Neural progenitor cell (in vitro differentiated cells): ENCODE measurements at regions not wholly inside any gene's neighbourhood (a gene's known extent, or its start where the extent isn't known, plus 50 kb on each side); places are given as distances from the start of the nearest gene placed in this dataset.

Source experiments
- DNase-seq: peaks from one replicate; pipeline ENCODE4 v3.0.0-alpha.2; 2016; ENCODE audit warnings: low spot score
- H2AFZ ChIP-seq: fragments of 200-600 bp; sonication (generic); replicated peaks from 2 replicates; pipeline ENCODE4 v1.6.1; 2016; ENCODE audit warnings: antibody characterized with exemption
- H3F3A ChIP-seq: fragments of 200-600 bp; sonication (generic); 2 replicates; pipeline ENCODE4 v1.6.1; 2016; ENCODE audit warnings: antibody characterized with exemption, low read depth
- H3K27ac ChIP-seq: fragments of 200-600 bp; sonication (generic); 2 replicates; pipeline ENCODE4 v1.5.1; 2016; ENCODE audit warnings: mild to moderate bottlenecking
- H3K27me3 ChIP-seq: fragments of 200-600 bp; sonication (generic); 2 replicates; pipeline ENCODE4 v1.6.1; 2016; ENCODE audit warnings: mild to moderate bottlenecking, moderate library complexity
- H3K36me3 ChIP-seq: fragments of 200-600 bp; sonication (generic); 2 replicates; pipeline ENCODE4 v1.5.1; 2016
- H3K4me1 ChIP-seq: fragments of 200-600 bp; sonication (generic); 2 replicates; pipeline ENCODE4 v1.6.1; 2016; ENCODE audit warnings: mixed run types
- H3K4me2 ChIP-seq: fragments of 200-600 bp; sonication (generic); 2 replicates; pipeline ENCODE4 v1.6.1; 2016
- H3K4me3 ChIP-seq: fragments of 200-600 bp; sonication (generic); 2 replicates; pipeline ENCODE4 v1.5.1; 2016
- H3K79me2 ChIP-seq: fragments of 200-600 bp; sonication (generic); 2 replicates; pipeline ENCODE4 v1.6.1; 2016; ENCODE audit warnings: low read depth
- H3K9ac ChIP-seq: fragments of 200-600 bp; sonication (generic); 2 replicates; pipeline ENCODE4 v1.6.1; 2016
- H3K9me3 ChIP-seq: fragments of 200-600 bp; sonication (generic); 2 replicates; pipeline ENCODE4 v1.5.1; 2016; ENCODE audit warnings: low read depth
- H4K20me1 ChIP-seq: fragments of 200-600 bp; sonication (generic); 2 replicates; pipeline ENCODE4 v1.6.1; 2016; ENCODE audit warnings: low read depth
- H3K27ac Mint-ChIP-seq: 3 replicates; pipeline ENCODE4 v1.8.0; 2021; ENCODE audit warnings: mixed read lengths
- H3K27me3 Mint-ChIP-seq: 2 replicates; pipeline ENCODE4 v1.8.0; 2022; ENCODE audit warnings: low read depth, mild to moderate bottlenecking, inconsistent platforms, moderate library complexity, mixed read lengths; ENCODE audit not compliant: insufficient read depth
- H3K36me3 Mint-ChIP-seq: 3 replicates; pipeline ENCODE4 v1.8.0; 2021; ENCODE audit warnings: mixed read lengths
- H3K4me1 Mint-ChIP-seq: 3 replicates; pipeline ENCODE4 v1.8.0; 2021; ENCODE audit warnings: mixed read lengths
- H3K4me3 Mint-ChIP-seq: 3 replicates; pipeline ENCODE4 v1.8.0; 2021; ENCODE audit warnings: mild to moderate bottlenecking, moderate library complexity, mixed read lengths
- H3K9me3 Mint-ChIP-seq: 3 replicates; pipeline ENCODE4 v1.8.0; 2020; ENCODE audit warnings: mixed read lengths
- CTCF ChIP-seq: fragments of 200-600 bp; sonication (generic); IDR thresholded peaks from 2 replicates; pipeline ENCODE4 v1.5.1; 2017; ENCODE audit warnings: antibody characterized with exemption, mild to moderate bottlenecking
- EZH2 ChIP-seq: fragments of 200-600 bp; sonication (generic); IDR thresholded peaks from 2 replicates; pipeline ENCODE4 v1.6.1; 2017; ENCODE audit warnings: antibody characterized with exemption, mild to moderate bottlenecking, moderate library complexity
- EZH2phosphoT487 ChIP-seq: fragments of 200-600 bp; sonication (generic); IDR thresholded peaks from 2 replicates; pipeline ENCODE4 v1.6.1; 2017; ENCODE audit warnings: antibody characterized with exemption

GRCh38 chr2:123762221-123762620 lies 262.9 kb upstream of the CNTNAP5 start:
- Mint-ChIP-seq H3K4me3 (no peak overlapping the region), H3K36me3 (peaks cover 1% of the 10 kb centered on the region), H3K9me3 (peaks cover 10% of the 10 kb centered on the region), H3K4me1 (no peaks in the 10 kb centered on the region), H3K27ac (no peak overlapping the region), H3K27me3 (peaks cover 3% of the 10 kb centered on the region)
- Histone ChIP-seq H3F3A (no peaks in the 10 kb centered on the region), H3K4me2 (no peak overlapping the region), H3K4me1 (no peaks in the 10 kb centered on the region), H3K9ac (no peak overlapping the region), H3K79me2 (no peaks in the 10 kb centered on the region), H4K20me1 (no peaks in the 10 kb centered on the region), H2AFZ (no peak overlapping the region), H3K27me3 (no peaks in the 10 kb centered on the region), H3K4me3 (no peak overlapping the region), H3K27ac (no peak overlapping the region), H3K9me3 (no peaks in the 10 kb centered on the region), H3K36me3 (no peaks in the 10 kb centered on the region)
- no peak for TF ChIP-seq CTCF
- TF ChIP-seq EZH2phosphoT487 = no peak
- TF ChIP-seq EZH2 = no peak
- no peak for DNase-seq

- Histone ChIP-seq H3K9me3 (no peaks in the 10 kb centered on the region), H3K4me2 (no peak overlapping the region), H3K9ac (no peak overlapping the region), H3K27ac (no peak overlapping the region), H2AFZ (no peak overlapping the region), H3K27me3 (no peaks in the 10 kb centered on the region), H3K79me2 (no peaks in the 10 kb centered on the region), H4K20me1 (no peaks in the 10 kb centered on the region), H3F3A (no peaks in the 10 kb centered on the region), H3K4me1 (no peaks in the 10 kb centered on the region), H3K4me3 (no peak overlapping the region), H3K36me3 (no peaks in the 10 kb centered on the region)
- DNase-seq = no peak
- H3K4me1 Mint-ChIP-seq = no peaks in the 10 kb centered on the region
- H3K27ac Mint-ChIP-seq = no peak overlapping the region
- no peak overlapping the region for H3K4me3 Mint-ChIP-seq
- TF ChIP-seq EZH2 = no peak
- TF ChIP-seq EZH2phosphoT487 = no peak
- TF ChIP-seq CTCF = no peak
- H3K9me3 Mint-ChIP-seq = no peaks in the 10 kb centered on the region
- H3K36me3 Mint-ChIP-seq = no peaks in the 10 kb centered on the region
- no peaks in the 10 kb centered on the region for H3K27me3 Mint-ChIP-seq
These were observed 256.9 kb upstream of the CNTNAP5 start for GRCh38 chr2:123768233-123768632.

GRCh38 chr2:123769001-123769400 lies 256.1 kb upstream of the CNTNAP5 start:
- Histone ChIP-seq H4K20me1 (no peaks in the 10 kb centered on the region), H3K9ac (no peak overlapping the region), H3K27me3 (no peaks in the 10 kb centered on the region), H3K4me1 (no peaks in the 10 kb centered on the region), H3K4me3 (no peak overlapping the region), H3K27ac (no peak overlapping the region), H3K36me3 (no peaks in the 10 kb centered on the region), H3F3A (no peaks in the 10 kb centered on the region), H3K79me2 (no peaks in the 10 kb centered on the region), H3K4me2 (no peak overlapping the region), H2AFZ (no peak overlapping the region), H3K9me3 (no peaks in the 10 kb centered on the region)
- no peaks in the 10 kb centered on the region for H3K9me3 Mint-ChIP-seq
- H3K4me3 Mint-ChIP-seq = no peak overlapping the region
- TF ChIP-seq CTCF (no peak), EZH2 (no peak), EZH2phosphoT487 (no peak)
- no peak overlapping the region for H3K27ac Mint-ChIP-seq
- no peak for DNase-seq
- no peaks in the 10 kb centered on the region for H3K36me3 Mint-ChIP-seq
- no peaks in the 10 kb centered on the region for H3K4me1 Mint-ChIP-seq
- H3K27me3 Mint-ChIP-seq = no peaks in the 10 kb centered on the region
